Stimulated activated CD8-positive, alpha-beta memory T cell treated with anti-CD3 and anti-CD28 coated beads, Interleukin-12 subunit alpha, Interleukin-12 subunit beta, amount 100 ng/mL, for 1 hour (primary cell): ENCODE measurements at regions not wholly inside any gene's neighbourhood (a gene's known extent, or its start where the extent isn't known, plus 50 kb on each side); places are given as distances from the start of the nearest gene placed in this dataset.
"Not testable (repeated sequence)": the region's sequence is repeated elsewhere in the genome, so short reads cannot be mapped to it uniquely, and the experiment has no call there.

Source experiments
- DNase-seq: peaks from one replicate; pipeline ENCODE4 v3.0.0-alpha.2; 2020; ENCODE audit warnings: low read depth

GRCh38 chr10:29791773-29792172, 157.0 kb upstream of the SVIL start:
- no peak for DNase-seq

DNA sequence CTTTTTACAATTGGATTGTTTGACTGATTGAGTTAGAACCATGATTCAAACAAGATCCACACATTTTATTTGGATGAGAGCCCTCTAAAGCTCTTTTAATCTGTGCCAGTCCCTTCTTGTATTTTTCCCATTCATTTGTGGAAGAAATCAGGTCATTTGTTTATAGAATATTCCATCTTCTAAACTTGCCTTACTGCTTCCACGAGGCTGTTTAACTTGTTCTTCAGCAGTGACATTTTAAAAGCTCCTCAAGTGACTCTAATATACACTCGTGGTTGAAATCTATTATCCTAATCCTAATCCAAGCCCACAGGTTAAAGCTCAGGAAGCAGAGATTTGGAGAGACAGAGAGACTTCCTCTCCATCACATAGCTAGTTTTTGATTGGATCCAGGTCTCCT, 155.4 kb upstream of the SVIL start:
- no peak for DNase-seq

DNA sequence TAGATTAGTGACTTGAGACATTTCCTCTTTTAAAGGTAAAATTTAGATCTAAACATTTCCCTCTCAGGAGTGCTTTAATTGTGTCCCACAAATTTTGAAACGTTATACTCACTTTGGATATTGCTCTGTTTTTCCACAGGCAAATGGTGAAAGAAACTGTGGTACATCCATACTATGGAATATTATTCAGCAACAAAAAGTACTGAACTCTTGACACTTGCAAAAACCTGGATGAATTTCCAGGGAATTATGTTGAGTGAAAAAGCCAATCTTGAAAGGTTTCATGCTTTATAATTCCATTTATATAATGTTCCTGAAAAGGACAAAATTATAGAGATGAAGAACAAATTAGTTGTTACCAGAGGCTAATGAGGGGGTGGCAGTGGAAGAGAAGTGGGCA, 153.3 kb upstream of the SVIL start:
- no peak for DNase-seq

DNA sequence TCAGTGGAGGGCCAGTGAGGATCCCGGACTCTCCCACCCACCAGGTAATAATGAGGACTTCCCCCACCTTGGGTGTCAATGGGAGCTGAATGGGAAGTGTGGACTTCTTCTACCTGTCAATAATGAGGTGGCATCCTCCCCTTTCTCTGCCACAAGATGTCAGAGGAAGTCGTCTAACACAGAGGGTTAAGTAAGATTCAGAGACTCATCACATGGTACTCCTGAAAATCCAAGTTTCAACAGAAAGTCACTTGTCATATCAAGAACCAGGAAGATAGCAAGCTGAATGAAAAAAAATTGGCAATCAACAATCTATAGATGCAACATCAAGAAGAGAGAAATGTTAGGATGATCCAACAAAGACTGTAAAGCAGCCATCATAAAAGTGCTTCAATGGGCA, 150.9 kb upstream of the SVIL start:
- no peak for DNase-seq

DNA sequence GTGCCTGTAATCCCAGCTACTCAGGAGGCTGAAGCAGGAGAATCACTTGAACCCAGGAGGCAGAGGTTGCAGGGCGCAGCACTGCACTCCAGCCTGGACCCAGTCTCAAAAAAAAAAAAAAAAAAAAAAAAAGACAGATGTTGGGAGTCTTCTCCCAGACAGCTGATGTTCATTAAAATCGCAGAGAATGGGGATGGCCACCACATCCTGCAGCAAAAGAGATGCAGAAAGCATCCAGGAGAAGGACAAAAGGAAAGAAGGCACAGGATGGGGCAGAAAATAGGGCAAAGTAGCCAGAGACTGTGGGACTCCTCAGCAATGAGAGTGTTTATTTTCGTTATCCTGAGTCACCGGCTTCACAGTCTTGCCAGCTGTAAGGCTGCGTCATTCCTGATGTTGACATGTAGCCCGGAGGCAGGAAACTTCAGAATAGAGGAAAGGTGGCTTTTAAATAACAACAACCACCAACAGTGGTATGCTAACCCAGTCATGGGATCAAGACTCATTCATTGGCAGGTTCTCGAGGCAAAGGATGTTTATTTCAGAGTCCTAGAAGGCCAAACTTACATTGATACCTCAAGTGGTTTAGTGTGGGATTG, 149.5 kb upstream of the SVIL start:
- no peak for DNase-seq

- DNase-seq = no peak
Measured at GRCh38 chr10:29783201-29783947, 148.6 kb upstream of the SVIL start.

DNA sequence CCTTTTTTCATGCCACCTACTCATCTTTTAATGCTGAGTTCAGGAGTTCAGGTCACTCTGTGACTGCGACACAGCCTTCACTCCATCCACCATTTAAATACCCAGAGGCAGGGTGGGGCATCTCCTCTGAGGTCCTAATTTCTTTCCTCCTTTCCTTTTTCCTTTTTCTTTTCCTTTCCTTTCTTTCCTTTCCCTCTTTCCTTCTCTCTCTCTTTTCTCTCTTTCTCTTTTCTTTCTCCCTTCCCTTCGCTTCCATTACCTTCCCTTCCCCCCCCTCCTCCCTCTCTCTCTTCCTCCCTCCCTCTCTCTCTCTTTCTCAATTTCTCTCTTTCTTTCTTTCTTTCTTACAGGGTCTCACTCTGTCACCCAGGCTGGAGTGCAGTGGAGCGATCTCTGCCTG, 145.9 kb upstream of the SVIL start:
- no peak for DNase-seq

- DNase-seq = no peak
Measured at GRCh38 chr10:29780096-29780495, 145.3 kb upstream of the SVIL start.

- DNase-seq = no peak
Measured at GRCh38 chr10:29776246-29776645, 141.5 kb upstream of the SVIL start.

- no peak for DNase-seq
Measured at GRCh38 chr10:29774475-29774874, 139.7 kb upstream of the SVIL start.

DNA sequence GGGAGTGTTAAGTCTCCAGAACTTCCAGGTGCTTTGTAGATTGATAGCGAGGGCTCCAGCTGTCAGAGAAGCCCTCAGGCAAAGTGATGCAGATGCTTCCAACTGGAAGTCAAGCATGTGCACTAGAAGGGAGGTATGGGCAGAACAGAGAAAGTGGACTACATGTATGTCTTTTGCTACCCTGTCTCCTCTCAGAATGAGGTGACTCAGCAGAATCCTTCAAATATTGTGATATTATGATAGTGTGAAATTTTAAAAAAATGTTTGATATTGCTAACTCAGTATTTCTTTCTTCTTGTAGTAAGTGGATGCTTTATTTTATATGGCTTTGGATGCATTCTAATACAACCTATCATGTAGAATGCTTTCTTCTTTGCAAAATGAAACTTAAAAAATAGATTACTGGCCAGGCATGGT, 138.9 kb upstream of the SVIL start:
- no peak for DNase-seq

GRCh38 chr10:29772403-29772802, 137.6 kb upstream of the SVIL start:
- no peak for DNase-seq

- DNase-seq = no peak
Measured at GRCh38 chr10:29771376-29771775, 136.6 kb upstream of the SVIL start.

GRCh38 chr10:29769277-29769676, 134.5 kb upstream of the SVIL start:
- DNase-seq = not testable (repeated sequence)

GRCh38 chr10:29767968-29768367, 133.2 kb upstream of the SVIL start:
- DNase-seq = no peak

DNA sequence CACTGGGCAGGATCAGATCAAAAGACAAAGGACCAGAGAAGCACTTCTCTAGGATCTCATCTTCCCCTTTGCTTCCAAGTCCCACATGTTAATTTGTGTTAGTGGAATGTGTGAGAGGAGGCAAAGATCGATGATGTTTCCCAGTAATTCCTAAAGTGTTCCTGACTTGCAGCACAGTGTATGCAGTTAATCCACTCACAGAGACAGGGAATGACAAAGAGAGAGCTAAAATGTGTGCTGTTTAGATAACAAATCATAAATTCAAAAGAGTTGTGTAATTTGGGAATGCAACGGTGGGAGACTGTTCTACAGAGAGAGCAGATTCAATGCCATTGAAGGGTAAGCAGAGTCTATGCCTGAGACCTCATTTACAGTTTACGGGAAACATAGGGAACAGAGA, 132.0 kb upstream of the SVIL start:
- no peak for DNase-seq

GRCh38 chr10:29765330-29765729, 130.6 kb upstream of the SVIL start:
- no peak for DNase-seq

DNA sequence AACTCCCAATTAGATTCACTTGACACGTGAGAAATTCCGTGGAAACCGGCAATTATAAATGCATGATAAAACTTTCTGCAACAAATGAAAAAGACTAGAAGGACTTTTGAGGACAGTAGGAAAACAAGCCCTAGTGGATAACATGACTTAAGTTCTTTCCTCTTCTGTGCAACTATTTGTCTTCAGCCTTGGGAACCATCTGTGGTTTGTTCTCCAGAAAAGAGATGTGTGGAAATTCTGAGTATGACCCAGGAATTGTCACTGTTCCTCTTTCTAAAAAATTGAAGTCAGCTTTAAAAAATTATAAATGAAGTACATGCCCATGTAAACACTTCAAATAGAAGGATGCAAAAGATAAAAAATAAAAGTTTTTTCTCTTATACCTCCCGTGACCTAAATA, 128.6 kb upstream of the SVIL start:
- no peak for DNase-seq

GRCh38 chr10:29761916-29762315, 127.1 kb upstream of the SVIL start:
- DNase-seq = no peak

DNA sequence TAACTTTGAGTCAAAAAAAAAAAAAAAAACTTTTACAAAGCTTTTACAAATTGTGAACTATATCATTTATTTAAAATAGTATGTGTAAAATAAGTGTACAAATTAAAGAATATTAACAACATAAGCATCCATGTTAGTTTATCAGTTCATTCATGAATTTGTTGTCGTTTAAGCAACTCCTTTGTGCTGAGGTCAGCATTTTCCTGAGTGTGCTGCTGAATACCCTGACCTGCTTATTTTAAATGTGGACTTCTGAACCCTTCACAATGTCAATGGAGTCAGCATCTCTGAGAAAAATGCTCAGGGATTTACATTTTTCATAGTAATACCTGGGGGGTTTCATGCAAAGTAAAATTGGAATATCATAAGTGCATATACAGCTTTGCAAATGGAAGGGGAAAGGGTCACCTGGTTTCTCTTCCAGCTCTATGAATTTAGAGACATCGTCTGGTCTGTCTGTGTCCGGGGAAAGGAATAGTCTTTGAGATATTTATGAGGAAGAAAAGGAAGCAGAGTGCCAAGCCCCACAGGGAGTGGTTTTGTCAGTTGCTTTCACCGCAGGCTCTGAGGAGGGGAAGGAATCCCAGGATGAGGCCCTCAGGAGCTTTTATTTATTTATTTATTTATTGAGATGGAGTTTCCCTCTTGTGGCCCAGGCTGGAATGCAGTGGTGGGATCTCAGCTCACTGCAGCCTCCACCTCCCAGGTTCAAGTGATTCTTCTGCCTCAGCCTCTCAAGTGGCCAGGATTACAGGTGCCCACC, 125.5 kb upstream of the SVIL start:
- no peak for DNase-seq

DNA sequence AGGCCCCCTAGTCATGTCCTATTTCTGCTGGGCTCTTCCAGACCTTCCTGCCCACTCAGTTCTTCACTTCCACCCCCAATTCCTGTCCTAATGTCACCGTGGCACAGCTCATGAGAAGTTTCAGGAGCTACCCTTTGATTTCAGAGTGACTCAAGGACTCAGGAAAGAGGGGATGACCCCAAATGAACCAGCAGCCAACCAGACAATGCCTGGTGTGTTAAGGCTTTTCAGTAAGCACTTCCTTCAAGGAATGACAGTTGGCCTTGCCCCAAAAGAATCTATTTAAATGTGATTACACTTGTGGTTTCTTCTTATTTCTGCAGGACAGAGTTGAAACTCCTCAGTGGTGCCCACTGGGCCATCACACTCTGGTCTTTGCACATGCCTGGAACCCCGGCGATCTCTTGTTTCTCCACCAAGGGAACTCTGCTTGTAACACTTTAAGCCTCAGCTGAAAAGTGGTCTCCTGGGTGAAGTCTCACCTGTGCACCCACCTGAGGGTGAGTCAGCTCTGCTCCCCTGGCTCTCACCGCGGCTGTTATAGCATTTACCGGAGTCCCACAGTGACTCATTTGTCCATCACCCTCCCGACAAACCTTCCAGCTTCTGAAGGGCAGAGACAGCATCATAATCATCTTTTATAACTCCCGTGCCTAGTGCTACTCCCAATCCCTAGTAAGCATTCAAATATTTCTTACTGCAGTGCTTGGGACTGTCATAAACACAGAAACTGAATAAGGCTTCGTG, 123.0 kb upstream of the SVIL start:
- no peak for DNase-seq

DNA sequence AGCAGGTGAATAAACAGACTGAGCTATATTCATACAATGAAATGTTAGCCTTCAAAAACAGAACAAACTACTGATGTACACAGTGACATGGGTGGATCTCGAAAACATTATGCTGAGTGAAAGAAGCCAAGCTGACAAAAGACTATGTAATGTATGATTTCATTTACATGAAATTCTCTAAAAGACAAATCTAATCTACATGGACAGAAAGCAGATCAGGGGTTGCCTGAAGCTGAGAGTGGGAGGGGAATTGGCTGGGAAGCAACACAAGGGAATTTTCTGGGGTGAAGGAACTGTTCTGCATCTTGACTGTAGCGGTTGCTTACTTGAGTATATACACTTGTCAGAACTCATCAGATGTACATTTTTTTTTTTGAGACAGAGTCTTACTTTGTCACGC, 121.7 kb upstream of the SVIL start:
- DNase-seq = no peak

DNA sequence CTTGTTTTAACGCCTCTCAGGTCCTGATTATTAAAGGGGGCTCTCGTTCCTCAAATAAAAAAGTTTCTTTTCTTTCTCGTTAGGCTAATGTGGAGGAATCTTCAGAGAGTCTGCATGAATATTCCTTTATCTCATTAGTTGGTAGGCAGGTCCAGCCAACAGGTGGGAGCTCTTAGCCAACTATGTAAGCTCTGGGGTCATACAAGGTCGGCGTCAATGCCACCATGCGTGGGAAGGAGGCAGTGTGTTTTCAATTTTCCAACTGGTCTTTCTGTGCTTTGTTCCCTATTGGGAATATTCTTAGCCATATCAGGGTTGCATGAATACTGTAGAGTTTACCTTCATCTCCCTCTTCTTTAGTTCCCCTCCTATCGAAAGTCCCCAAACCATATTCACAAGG, 118.5 kb upstream of the SVIL start:
- DNase-seq = no peak
